SK-N-SH (cell line): ENCODE measurements at regions not wholly inside any gene's neighbourhood (a gene's known extent, or its start where the extent isn't known, plus 50 kb on each side); places are given as distances from the start of the nearest gene placed in this dataset.
"Not testable (repeated sequence)": the region's sequence is repeated elsewhere in the genome, so short reads cannot be mapped to it uniquely, and the experiment has no call there.

ENCODE experiments used
- CTCF ChIA-PET: fragments of 300-600, 350-600 bp; formaldehyde crosslinking; extraction: SDS; loops from one replicate; lab custom pipeline; 2021; lab: Yijun Ruan, JAX
- POLR2A ChIA-PET: fragments of 350-600 bp; sonication (Branson Sonifier 250); formaldehyde crosslinking; extraction: SDS; loops from one replicate; lab custom pipeline; 2020; ENCODE audit warnings: antibody characterized with exemption, inconsistent platforms; lab: Yijun Ruan, JAX
- DNase-seq: peaks from one replicate; pipeline ENCODE4 v3.0.0; 2012
- H2AFZ ChIP-seq: fragments of 200-600 bp; sonication (generic); 2 replicates; pipeline ENCODE4 v1.8.1; 2016; ENCODE audit warnings: antibody characterized with exemption, mild to moderate bottlenecking, low read depth
- H3F3A ChIP-seq: fragments of 200-600 bp; sonication (generic); replicated peaks from 2 replicates; pipeline ENCODE3; 2016; ENCODE audit warnings: antibody characterized with exemption, mild to moderate bottlenecking; ENCODE audit not compliant: insufficient read depth
- H3K27ac ChIP-seq, 2 experiments: fragments of 200-500 bp in 1 of 2; fragments of 200-600 bp in 1 of 2; sonication (Bioruptor generic) in 1 of 2; sonication (generic), shearing (Covaris generic) in 1 of 2; 2 replicates each; pipeline versions ENCODE4 v1.5.1 to v1.6.1; 2014 to 2016; ENCODE audit warnings: low read depth in 2 of 2, inconsistent platforms in 1 of 2, low read length in 1 of 2, mild to moderate bottlenecking in 1 of 2, mixed read lengths in 1 of 2
- H3K27me3 ChIP-seq: fragments of 200-600 bp; sonication (generic), shearing (Covaris generic); 2 replicates; pipeline ENCODE4 v1.6.1; 2016; ENCODE audit warnings: mixed run types; ENCODE audit not compliant: insufficient read depth
- H3K36me3 ChIP-seq, 2 experiments: fragments of 200-500 bp in 1 of 2; fragments of 200-600 bp in 1 of 2; sonication (Bioruptor generic) in 1 of 2; sonication (generic) in 1 of 2; replicated peaks in 1 of 2; 2 replicates each; pipeline versions ENCODE3 to v1.5.1; 2014 to 2016; ENCODE audit warnings: low read length in 1 of 2, mild to moderate bottlenecking in 1 of 2; ENCODE audit not compliant: insufficient read depth in 2 of 2, control insufficient read depth in 1 of 2
- H3K4me1 ChIP-seq, 2 experiments: fragments of 200-500 bp in 1 of 2; fragments of 200-600 bp in 1 of 2; sonication (Bioruptor generic) in 1 of 2; sonication (generic), shearing (Covaris generic) in 1 of 2; 2 replicates each; pipeline versions ENCODE4 v1.5.1 to v1.6.1; 2014 to 2016; ENCODE audit warnings: low read depth in 1 of 2, low read length in 1 of 2, mixed run types in 1 of 2; ENCODE audit not compliant: insufficient read depth in 2 of 2, control insufficient read depth in 1 of 2
- H3K4me2 ChIP-seq: fragments of 200-600 bp; sonication (generic), shearing (Covaris generic); 2 replicates; pipeline ENCODE4 v1.6.1; 2017; ENCODE audit warnings: mixed run types
- H3K4me3 ChIP-seq, 2 experiments: fragments of 200-500 bp in 1 of 2; fragments of 200-600 bp in 1 of 2; sonication (Bioruptor generic) in 1 of 2; sonication (generic), shearing (Covaris generic) in 1 of 2; 2 replicates each; pipeline versions ENCODE4 v1.5.1 to v1.8.1; 2014 to 2016; ENCODE audit warnings: low read depth in 2 of 2, inconsistent platforms in 1 of 2, low read length in 1 of 2, mild to moderate bottlenecking in 1 of 2, mixed read lengths in 1 of 2, moderate library complexity in 1 of 2
- H3K79me2 ChIP-seq: fragments of 200-600 bp; sonication (generic); 2 replicates; pipeline ENCODE4 v1.8.1; 2017; ENCODE audit warnings: mild to moderate bottlenecking; ENCODE audit not compliant: insufficient read depth
- H3K9ac ChIP-seq: fragments of 200-600 bp; sonication (generic); 2 replicates; pipeline ENCODE4 v1.6.1; 2017; ENCODE audit warnings: mixed run types
- H3K9me2 ChIP-seq: fragments of 200-600 bp; sonication (generic); 2 replicates; pipeline ENCODE4 v1.6.1; 2017; ENCODE audit warnings: mixed run types
- H3K9me3 ChIP-seq: fragments of 200-600 bp; sonication (generic); 2 replicates; pipeline ENCODE4 v1.6.1; 2017; ENCODE audit warnings: mixed run types, mild to moderate bottlenecking, moderate library complexity
- H4K20me1 ChIP-seq: fragments of 200-600 bp; sonication (generic); 2 replicates; pipeline ENCODE4 v1.6.1; 2017; ENCODE audit warnings: mild to moderate bottlenecking, mixed run types; ENCODE audit not compliant: insufficient read depth
- ELF1 ChIP-seq: IDR thresholded peaks from 2 replicates; pipeline ENCODE4 v1.4.0; 2012
- EZH2phosphoT487 ChIP-seq: fragments of 200-600 bp; sonication (generic); IDR thresholded peaks from 2 replicates; pipeline ENCODE4 v1.6.1; 2017; ENCODE audit warnings: low read depth, mixed run types, mild to moderate bottlenecking, antibody characterized with exemption, moderate library complexity, borderline replicate concordance
- FOXJ3 ChIP-seq: sonication (generic); formaldehyde crosslinking; IDR thresholded peaks from 2 replicates; pipeline ENCODE4 v1.5.1; 2020; ENCODE audit warnings: mild to moderate bottlenecking, missing genetic modification reagents
- GABPA ChIP-seq: IDR thresholded peaks from 2 replicates; pipeline ENCODE4 v1.4.0; 2012; ENCODE audit warnings: low read depth, mild to moderate bottlenecking
- MEF2A ChIP-seq: IDR thresholded peaks from 2 replicates; pipeline ENCODE4 v1.4.0; 2012; ENCODE audit warnings: low read depth, borderline replicate concordance
- MXI1 ChIP-seq: IDR thresholded peaks from 2 replicates; pipeline ENCODE4 v1.6.1; 2012; ENCODE audit warnings: mild to moderate bottlenecking, low read depth, low read length, improper control_type of control experiment
- NFIC ChIP-seq: IDR thresholded peaks from 2 replicates; pipeline ENCODE4 v1.4.0; 2012; ENCODE audit warnings: borderline replicate concordance
- SIN3A ChIP-seq: IDR thresholded peaks from 2 replicates; pipeline ENCODE4 v1.6.1; 2012; ENCODE audit warnings: low read depth, mild to moderate bottlenecking, low read length, moderate library complexity, borderline replicate concordance
- SMC3 ChIP-seq: IDR thresholded peaks from 2 replicates; pipeline ENCODE4 v1.6.1; 2012; ENCODE audit warnings: low read depth, low read length, improper control_type of control experiment
- TEAD4 ChIP-seq: IDR thresholded peaks from 2 replicates; pipeline ENCODE4 v1.4.0; 2012; ENCODE audit warnings: mild to moderate bottlenecking, borderline replicate concordance; ENCODE audit not compliant: insufficient read depth
- ZBTB33 ChIP-seq: IDR thresholded peaks from 2 replicates; pipeline ENCODE4 v1.4.0; 2012; ENCODE audit warnings: low read depth, borderline replicate concordance
- WGBS: methylation state at CpG from one replicate; pipeline ENCODE4 v1.1.6; 2017; ENCODE audit warnings: low lambda C conversion rate; 5-methylcytosine and 5-hydroxymethylcytosine counted together
- TF ChIP-seq, protein P1 (sequence below): IDR thresholded peaks from 2 replicates; pipeline ENCODE4 v1.4.0; 2012; ENCODE audit warnings: low read depth
- TF ChIP-seq, protein P2 (sequence below): fragments of 150-350 bp; IDR thresholded peaks from 2 replicates; pipeline ENCODE4 v1.6.1; 2016; ENCODE audit warnings: mild to moderate bottlenecking, low read depth, low read length

DNA sequence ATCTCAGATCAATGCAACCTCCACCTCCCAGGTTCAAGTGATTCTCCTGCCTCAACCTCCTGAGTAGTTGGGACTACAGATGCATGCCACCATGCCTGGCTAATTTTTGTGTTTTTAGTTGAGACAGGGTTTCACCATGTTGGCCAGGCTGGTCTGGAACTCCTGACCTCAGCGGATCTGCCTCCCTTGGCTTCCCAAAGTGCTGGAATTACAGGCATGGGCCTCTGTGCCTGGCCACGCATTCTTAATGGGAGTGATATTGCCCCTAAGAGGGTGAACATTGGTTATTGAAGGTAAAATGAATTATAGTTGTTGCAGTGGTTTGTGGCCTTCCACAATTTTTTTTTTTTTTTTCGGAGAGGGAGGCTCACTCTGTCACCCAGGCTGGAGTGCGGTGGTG, 309.5 kb upstream of the ZNF337 start:
- H3K36me3 ChIP-seq, POLR2A ChIA-PET, H3K27me3 ChIP-seq, H3K4me3 ChIP-seq, CTCF ChIA-PET, H3K9ac ChIP-seq, H3K4me1 ChIP-seq, H3K9me2 ChIP-seq, H3K4me2 ChIP-seq, H4K20me1 ChIP-seq, H3K79me2 ChIP-seq, DNase-seq, H2AFZ ChIP-seq, H3K27ac ChIP-seq, H3K9me3 ChIP-seq: not testable (repeated sequence)
- WGBS = 64% methylated on average over 4 of the region's 4 CpGs
- peaks cover 10% of the 10 kb centered on the region for H3F3A ChIP-seq

DNA sequence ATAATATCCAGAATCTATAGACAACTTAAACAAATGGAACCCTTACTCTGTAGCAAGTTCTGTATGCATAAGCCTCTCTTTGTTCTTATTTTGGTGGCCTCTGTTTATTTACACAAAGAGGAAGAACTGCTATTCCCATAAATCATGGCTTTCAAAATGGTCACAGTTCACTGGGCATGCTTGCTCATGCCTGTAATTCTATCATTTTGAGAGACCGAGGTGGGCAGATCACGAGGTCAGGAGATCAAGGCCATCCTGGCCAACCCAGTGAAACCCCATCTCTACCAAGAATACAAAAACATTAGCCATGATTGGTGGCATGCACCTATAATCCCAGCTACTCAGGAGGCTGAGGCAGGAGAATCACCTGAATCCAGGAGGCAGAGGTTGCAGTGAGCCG, 307.3 kb upstream of the ZNF337 start:
- CTCF ChIA-PET, DNase-seq, H3K9ac ChIP-seq, H3K36me3 ChIP-seq, H3K4me1 ChIP-seq, POLR2A ChIA-PET, H3K4me2 ChIP-seq, H3K27me3 ChIP-seq, H3F3A ChIP-seq, H2AFZ ChIP-seq, H3K9me3 ChIP-seq, H3K9me2 ChIP-seq, H3K27ac ChIP-seq, H4K20me1 ChIP-seq, H3K79me2 ChIP-seq, H3K4me3 ChIP-seq: not testable (repeated sequence)
- 53% methylated on average over 3 of the region's 3 CpGs for WGBS

DNA sequence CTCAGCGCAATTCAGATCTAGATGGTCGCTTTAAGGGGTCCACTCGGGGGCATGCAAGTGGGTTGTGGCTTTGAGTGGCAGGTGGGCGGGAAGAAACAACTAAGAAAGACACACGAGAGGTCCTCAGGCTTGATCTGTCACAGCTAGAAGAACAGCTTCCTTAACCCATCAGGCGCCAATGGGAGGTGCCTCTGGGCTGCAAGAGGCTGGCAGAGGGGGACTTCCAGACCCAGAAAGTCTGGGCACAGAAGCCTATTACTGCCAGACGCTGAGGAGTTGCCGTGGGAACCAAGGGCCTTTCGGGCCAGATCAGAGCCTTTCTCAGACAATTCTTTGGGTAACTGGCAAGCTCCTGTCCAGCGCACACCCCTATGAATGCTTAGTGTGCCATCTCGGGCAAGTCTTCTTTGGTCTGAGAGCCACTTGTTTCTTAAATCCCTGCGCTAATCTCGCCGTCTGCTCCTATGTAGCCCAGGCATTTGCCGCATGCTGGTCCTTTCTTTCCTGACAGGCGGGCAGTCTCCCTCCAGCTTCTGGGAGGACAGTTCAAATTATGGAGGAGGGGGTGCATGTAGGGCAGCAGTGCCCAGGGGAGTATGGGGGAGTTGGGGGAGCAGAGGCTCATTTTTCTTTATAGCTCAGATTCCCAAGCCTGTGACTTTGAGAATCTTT, 300.9 kb upstream of the ZNF337 start:
- H4K20me1 ChIP-seq, H3K9ac ChIP-seq, H3K4me2 ChIP-seq, H3K4me3 ChIP-seq, H3K79me2 ChIP-seq, H2AFZ ChIP-seq, H3K9me2 ChIP-seq, H3K36me3 ChIP-seq, DNase-seq, H3K27me3 ChIP-seq, H3K9me3 ChIP-seq, H3K27ac ChIP-seq, POLR2A ChIA-PET, H3K4me1 ChIP-seq, CTCF ChIA-PET, H3F3A ChIP-seq: not testable (repeated sequence)
- 58% methylated on average over 15 of the region's 16 CpGs for WGBS

DNA sequence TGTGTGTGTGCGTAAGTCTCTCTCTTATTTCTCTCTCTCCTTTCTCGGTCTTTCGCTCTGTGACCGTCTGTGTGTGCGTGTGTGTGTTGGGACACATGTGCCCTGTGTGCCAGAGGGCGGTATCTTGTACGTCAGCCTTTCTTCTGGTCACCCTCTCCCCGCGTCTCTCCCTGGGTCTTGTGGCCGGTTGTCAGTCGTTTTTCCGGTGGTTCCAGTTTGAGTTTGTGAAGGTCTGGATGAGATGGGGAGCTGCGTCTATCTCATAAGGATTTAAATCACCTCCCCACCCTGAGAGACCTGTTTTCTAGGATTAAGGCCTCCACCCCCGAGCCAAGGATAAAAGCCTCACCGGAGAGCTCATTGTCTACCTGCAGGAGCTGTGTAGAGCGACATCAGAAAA, 295.5 kb upstream of the ZNF337 start:
- H3K9me3 ChIP-seq = no peaks in the 10 kb centered on the region
- H3K9ac ChIP-seq = no peak overlapping the region
- no peaks in the 10 kb centered on the region for H4K20me1 ChIP-seq
- POLR2A ChIA-PET = no interaction called here
- no peaks in the 10 kb centered on the region; the same call in 1 of the 2 replicates for H3K27me3 ChIP-seq
- H3K4me2 ChIP-seq = no peak overlapping the region
- no peaks in the 10 kb centered on the region for H3K9me2 ChIP-seq
- H3K36me3 ChIP-seq = no peaks in the 10 kb centered on the region
- H3K4me1 ChIP-seq = peaks cover 0 to 5% of the 10 kb centered on the region in 2 experiments; a peak in 1 of 4 replicates
- no peak overlapping the region for H2AFZ ChIP-seq
- DNase-seq = no peak
- no peaks in the 10 kb centered on the region for H3F3A ChIP-seq
- H3K27ac ChIP-seq = no peak overlapping the region
- no peak overlapping the region for H3K4me3 ChIP-seq
- 73% methylated on average over 16 of the region's 16 CpGs for WGBS
- TF ChIP-seq MXI1 (no peak), FOXJ3 (CRISPR knock-in tag) (no peak), SMC3 (no peak), TEAD4 (no peak), GABPA (no peak), EZH2phosphoT487 (no peak), MEF2A (no peak), NFIC (no peak), ELF1 (no peak), ZBTB33 (no peak), SIN3A (no peak)
- TF ChIP-seq, protein P1, sequence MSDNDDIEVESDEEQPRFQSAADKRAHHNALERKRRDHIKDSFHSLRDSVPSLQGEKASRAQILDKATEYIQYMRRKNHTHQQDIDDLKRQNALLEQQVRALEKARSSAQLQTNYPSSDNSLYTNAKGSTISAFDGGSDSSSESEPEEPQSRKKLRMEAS = no peak
- TF ChIP-seq, protein P2, sequence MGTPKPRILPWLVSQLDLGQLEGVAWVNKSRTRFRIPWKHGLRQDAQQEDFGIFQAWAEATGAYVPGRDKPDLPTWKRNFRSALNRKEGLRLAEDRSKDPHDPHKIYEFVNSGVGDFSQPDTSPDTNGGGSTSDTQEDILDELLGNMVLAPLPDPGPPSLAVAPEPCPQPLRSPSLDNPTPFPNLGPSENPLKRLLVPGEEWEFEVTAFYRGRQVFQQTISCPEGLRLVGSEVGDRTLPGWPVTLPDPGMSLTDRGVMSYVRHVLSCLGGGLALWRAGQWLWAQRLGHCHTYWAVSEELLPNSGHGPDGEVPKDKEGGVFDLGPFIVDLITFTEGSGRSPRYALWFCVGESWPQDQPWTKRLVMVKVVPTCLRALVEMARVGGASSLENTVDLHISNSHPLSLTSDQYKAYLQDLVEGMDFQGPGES = no peak
- H3K79me2 ChIP-seq = no peaks in the 10 kb centered on the region
- CTCF ChIA-PET = no interaction called here
